ENCODE measurements at regions not wholly inside any gene's neighbourhood (a gene's known extent, or its start where the extent isn't known, plus 50 kb on each side); places are given as distances from the start of the nearest gene placed in this dataset.

DNA sequence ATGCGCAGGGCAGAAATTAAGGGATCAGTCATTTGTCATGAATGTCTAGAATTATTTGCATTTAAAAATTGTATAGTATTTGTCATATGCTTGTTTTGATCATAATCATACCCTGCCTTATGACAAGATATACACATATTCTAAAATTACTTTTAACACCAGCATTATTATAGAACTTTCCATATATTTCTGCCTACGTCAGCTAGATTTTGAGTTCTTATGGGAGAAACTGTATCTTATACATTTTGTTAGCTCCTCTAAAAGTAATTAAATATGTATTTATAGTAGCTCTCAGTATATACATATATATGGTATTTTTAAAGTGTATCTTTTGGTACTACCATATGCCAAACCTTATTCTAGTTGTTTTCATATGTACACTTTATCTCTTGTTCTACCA lies 441.9 kb downstream of the CPS1 start (continued):
- no peak for TF ChIP-seq EZH2 (IDR thresholded peaks at IDR 0.05; ENCODE audit: low read depth, low read length, severe bottlenecking)
- TF ChIP-seq NRF1 (IDR thresholded peaks at IDR 0.05; ENCODE audit: low read depth, low read length) = no peak
- TF ChIP-seq CHD1 (IDR thresholded peaks at IDR 0.05; ENCODE audit: low read depth, low read length) = no peak
